ENCODE measurements at regions not wholly inside any gene's neighbourhood (a gene's known extent, or its start where the extent isn't known, plus 50 kb on each side); places are given as distances from the start of the nearest gene placed in this dataset.
"Not testable (repeated sequence)": the region's sequence is repeated elsewhere in the genome, so short reads cannot be mapped to it uniquely, and the experiment has no call there.

GRCh38 chrX:102847362-102847761 is 89.7 kb upstream of the RAB40AL start:
- TF ChIP-seq CTCF (IDR thresholded peaks at IDR 0.05; ENCODE audit: low read depth, low read length) (no peak), MYC (IDR thresholded peaks at IDR 0.05; ENCODE audit: low read depth, low read length) (no peak), POLR2A (IDR thresholded peaks at IDR 0.05; ENCODE audit: extremely low read depth, insufficient read length) (no peak), MAX (IDR thresholded peaks at IDR 0.05; ENCODE audit: low read depth, low read length) (no peak)
- DNase-seq (ENCODE audit: low read depth): no peak
- H3K4me3 ChIP-seq (ENCODE audit: low read depth, low read length): no peak overlapping the region

- no peak for TF ChIP-seq CTCF (IDR thresholded peaks at IDR 0.05; ENCODE audit: low read depth, low read length)
- no peak for TF ChIP-seq POLR2A (IDR thresholded peaks at IDR 0.05; ENCODE audit: extremely low read depth, insufficient read length)
- no peak for TF ChIP-seq MYC (IDR thresholded peaks at IDR 0.05; ENCODE audit: low read depth, low read length)
- TF ChIP-seq MAX (IDR thresholded peaks at IDR 0.05; ENCODE audit: low read depth, low read length): no peak
- no peak overlapping the region for H3K4me3 ChIP-seq (ENCODE audit: low read depth, low read length)
Measured at GRCh38 chrX:102849396-102849795, 87.7 kb upstream of the RAB40AL start.

GRCh38 chrX:102858826-102859549 is 78.1 kb upstream of the RAB40AL start:
- DNase-seq (ENCODE audit: low read depth): peak; percentile 8
- not testable (repeated sequence) for H3K4me3 ChIP-seq (ENCODE audit: low read depth, low read length)

More at GRCh38 chrX:102849396-102849795, 87.7 kb upstream of the RAB40AL start:
- no peak for DNase-seq (ENCODE audit: low read depth)

GRCh38 chrX:102859550-102859871 is 77.6 kb upstream of the RAB40AL start:
- H3K4me3 ChIP-seq (ENCODE audit: low read depth, low read length): no peak overlapping the region
- no peak for TF ChIP-seq POLR2A (IDR thresholded peaks at IDR 0.05; ENCODE audit: extremely low read depth, insufficient read length)
- TF ChIP-seq MYC (IDR thresholded peaks at IDR 0.05; ENCODE audit: low read depth, low read length): no peak
- no peak for TF ChIP-seq MAX (IDR thresholded peaks at IDR 0.05; ENCODE audit: low read depth, low read length)
- no peak for TF ChIP-seq CTCF (IDR thresholded peaks at IDR 0.05; ENCODE audit: low read depth, low read length)
- no peak for DNase-seq (ENCODE audit: low read depth)

GRCh38 chrX:102860235-102860634 is 76.8 kb upstream of the RAB40AL start:
- TF ChIP-seq MAX (IDR thresholded peaks at IDR 0.05; ENCODE audit: low read depth, low read length): no peak
- no peak for TF ChIP-seq MYC (IDR thresholded peaks at IDR 0.05; ENCODE audit: low read depth, low read length)
- TF ChIP-seq POLR2A (IDR thresholded peaks at IDR 0.05; ENCODE audit: extremely low read depth, insufficient read length): no peak
- no peak for TF ChIP-seq CTCF (IDR thresholded peaks at IDR 0.05; ENCODE audit: low read depth, low read length)
- no peak overlapping the region for H3K4me3 ChIP-seq (ENCODE audit: low read depth, low read length)
- no peak for DNase-seq (ENCODE audit: low read depth)

GRCh38 chrX:102863735-102864134 is 73.3 kb upstream of the RAB40AL start:
- no peak overlapping the region for H3K4me3 ChIP-seq (ENCODE audit: low read depth, low read length)
- DNase-seq (ENCODE audit: low read depth): peak; percentile 74
- TF ChIP-seq MAX (IDR thresholded peaks at IDR 0.05; ENCODE audit: low read depth, low read length) (peak; percentile 21; the same call in 1 of the 2 replicates), MYC (IDR thresholded peaks at IDR 0.05; ENCODE audit: low read depth, low read length) (no peak), POLR2A (IDR thresholded peaks at IDR 0.05; ENCODE audit: extremely low read depth, insufficient read length) (no peak), CTCF (IDR thresholded peaks at IDR 0.05; ENCODE audit: low read depth, low read length) (peak; percentile 68)

All from NB4 (cell line).